ENCODE measurements at regions not wholly inside any gene's neighbourhood (a gene's known extent, or its start where the extent isn't known, plus 50 kb on each side); places are given as distances from the start of the nearest gene placed in this dataset.
"Not testable (repeated sequence)": the region's sequence is repeated elsewhere in the genome, so short reads cannot be mapped to it uniquely, and the experiment has no call there.

GRCh38 chr4:148903388-148903787, 461.2 kb upstream of the NR3C2 start:
- no peak overlapping the region for H3K4me3 ChIP-seq (ENCODE audit: low read depth, low read length)
- TF ChIP-seq CTCF (IDR thresholded peaks at IDR 0.05; ENCODE audit: borderline replicate concordance, insufficient read depth, low read depth, low read length): no peak

- no peak overlapping the region for H3K4me3 ChIP-seq (ENCODE audit: low read depth, low read length)
- no peak for TF ChIP-seq CTCF (IDR thresholded peaks at IDR 0.05; ENCODE audit: borderline replicate concordance, insufficient read depth, low read depth, low read length)
These were observed 459.0 kb upstream of the NR3C2 start for GRCh38 chr4:148901075-148901705.

- not testable (repeated sequence) for H3K4me3 ChIP-seq (ENCODE audit: low read depth, low read length)
These were observed 455.9 kb upstream of the NR3C2 start for GRCh38 chr4:148898139-148898538.

GRCh38 chr4:148893095-148893494, 450.9 kb upstream of the NR3C2 start:
- TF ChIP-seq CTCF (IDR thresholded peaks at IDR 0.05; ENCODE audit: borderline replicate concordance, insufficient read depth, low read depth, low read length): no peak
- H3K4me3 ChIP-seq (ENCODE audit: low read depth, low read length): no peak overlapping the region

- TF ChIP-seq CTCF (IDR thresholded peaks at IDR 0.05; ENCODE audit: borderline replicate concordance, insufficient read depth, low read depth, low read length): no peak
These were observed 441.7 kb upstream of the NR3C2 start for GRCh38 chr4:148883891-148884290.

GRCh38 chr4:148883435-148883834, 441.2 kb upstream of the NR3C2 start:
- H3K4me3 ChIP-seq (ENCODE audit: low read depth, low read length): no peak overlapping the region
- no peak for TF ChIP-seq CTCF (IDR thresholded peaks at IDR 0.05; ENCODE audit: borderline replicate concordance, insufficient read depth, low read depth, low read length)

More at GRCh38 chr4:148883891-148884290, 441.7 kb upstream of the NR3C2 start:
- H3K4me3 ChIP-seq (ENCODE audit: low read depth, low read length): no peak overlapping the region

GRCh38 chr4:148881860-148882643, 439.8 kb upstream of the NR3C2 start:
- no peak overlapping the region for H3K4me3 ChIP-seq (ENCODE audit: low read depth, low read length)
- TF ChIP-seq CTCF (IDR thresholded peaks at IDR 0.05; ENCODE audit: borderline replicate concordance, insufficient read depth, low read depth, low read length): no peak
